Liver (tissue), 7 donors: ENCODE measurements at regions not wholly inside any gene's neighbourhood (a gene's known extent, or its start where the extent isn't known, plus 50 kb on each side); places are given as distances from the start of the nearest gene placed in this dataset.
"Not testable (repeated sequence)": the region's sequence is repeated elsewhere in the genome, so short reads cannot be mapped to it uniquely, and the experiment has no call there.

Experiments used
- DNase-seq: peaks from one replicate; pipeline ENCODE4 v3.0.0-alpha.2; 2017; ENCODE audit warnings: low spot score
- H3K27ac ChIP-seq, 2 donors: one replicate each; pipeline ENCODE4 v1.7.0; 2013; ENCODE audit warnings: inconsistent platforms in 2 of 2, low read length in 2 of 2, control low read depth in 1 of 2, low read depth in 1 of 2, mild to moderate bottlenecking in 1 of 2
- H3K27me3 ChIP-seq, 4 donors: one replicate each; pipeline versions ENCODE4 v1.6.1 to v1.7.0; 2013; ENCODE audit warnings: low read length in 3 of 4, inconsistent platforms in 1 of 4, mild to moderate bottlenecking in 1 of 4, moderate library complexity in 1 of 4; ENCODE audit not compliant: control insufficient read depth in 4 of 4, insufficient read depth in 4 of 4
- H3K36me3 ChIP-seq, 4 donors: one replicate each; pipeline versions ENCODE4 v1.6.1 to v1.7.0; 2013; ENCODE audit warnings: low read length in 3 of 4, mild to moderate bottlenecking in 3 of 4, low read depth in 1 of 4, moderate library complexity in 1 of 4; ENCODE audit not compliant: control insufficient read depth in 4 of 4, insufficient read depth in 3 of 4
- H3K4me1 ChIP-seq, 4 donors: one replicate each; pipeline versions ENCODE4 v1.6.1 to v1.7.0; 2013; ENCODE audit warnings: low read length in 3 of 4, mild to moderate bottlenecking in 3 of 4, moderate library complexity in 1 of 4; ENCODE audit not compliant: control insufficient read depth in 4 of 4, insufficient read depth in 4 of 4
- H3K4me3 ChIP-seq, 3 donors: one replicate each; pipeline versions ENCODE4 v1.6.1 to v1.7.0; 2013; ENCODE audit warnings: low read length in 3 of 3, control low read depth in 1 of 3, low read depth in 1 of 3, mild to moderate bottlenecking in 1 of 3
- H3K9ac ChIP-seq, 2 donors: one replicate each; pipeline ENCODE4 v1.7.0; 2013; ENCODE audit warnings: low read length in 2 of 2, mild to moderate bottlenecking in 2 of 2, moderate library complexity in 2 of 2, control low read depth in 1 of 2, low read depth in 1 of 2
- H3K9me3 ChIP-seq, 4 donors: one replicate each; pipeline versions ENCODE4 v1.6.1 to v1.7.0; 2013; ENCODE audit warnings: low read length in 3 of 4; ENCODE audit not compliant: control insufficient read depth in 4 of 4
- RAD21 ChIP-seq, 2 donors: IDR thresholded peaks; 2 replicates each; pipeline ENCODE4 v1.6.1; 2016; ENCODE audit warnings: antibody characterized with exemption in 2 of 2, mild to moderate bottlenecking in 2 of 2
- WGBS: extraction: QIAGEN DNeasy Blood & Tissue Kit; methylation state at CpG from one replicate; pipeline ENCODE4 v1.1.7; 2013; 5-methylcytosine and 5-hydroxymethylcytosine counted together
- donor health status: healthy.
- donor health status: healthy.
- donor health status: healthy.
- donor health status: healthy.

DNA sequence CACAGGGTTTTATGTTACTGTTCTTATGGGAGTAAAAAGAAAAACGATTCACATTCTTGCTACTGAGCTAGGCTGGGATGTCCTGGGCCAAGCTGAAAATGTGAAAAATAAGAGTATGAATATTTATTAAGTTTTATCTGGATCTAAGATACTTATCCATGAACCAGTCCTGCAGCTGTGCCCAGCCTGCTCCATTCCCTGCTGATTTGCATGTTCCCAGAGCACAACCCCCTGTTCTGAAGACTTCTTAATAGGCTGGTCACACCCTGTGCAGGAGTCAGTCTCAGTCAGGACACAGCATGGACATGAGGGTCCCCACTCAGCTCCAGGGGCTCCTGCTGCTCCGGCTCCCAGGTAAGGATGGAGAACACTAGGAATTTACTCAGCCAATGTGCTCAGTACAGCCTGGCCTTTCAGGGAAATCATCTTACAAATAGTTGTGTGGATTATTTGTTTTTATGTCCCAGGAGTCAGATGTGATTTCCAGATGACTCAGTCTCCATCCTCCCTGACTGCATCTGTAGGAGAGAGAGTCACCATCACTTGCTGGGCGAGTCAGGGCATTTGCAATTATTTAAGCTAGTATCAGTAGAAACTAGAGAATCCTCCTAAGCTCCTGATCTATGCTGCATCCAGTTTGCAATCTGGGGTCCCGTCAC, 1319.1 kb downstream of the RPIA start:
- H3K4me3 ChIP-seq, DNase-seq, H3K9me3 ChIP-seq, H3K4me1 ChIP-seq, H3K36me3 ChIP-seq, H3K9ac ChIP-seq, H3K27me3 ChIP-seq, H3K27ac ChIP-seq: not testable (repeated sequence)
- WGBS, result 44% methylated on average over 3 of the region's 4 CpGs

DNA sequence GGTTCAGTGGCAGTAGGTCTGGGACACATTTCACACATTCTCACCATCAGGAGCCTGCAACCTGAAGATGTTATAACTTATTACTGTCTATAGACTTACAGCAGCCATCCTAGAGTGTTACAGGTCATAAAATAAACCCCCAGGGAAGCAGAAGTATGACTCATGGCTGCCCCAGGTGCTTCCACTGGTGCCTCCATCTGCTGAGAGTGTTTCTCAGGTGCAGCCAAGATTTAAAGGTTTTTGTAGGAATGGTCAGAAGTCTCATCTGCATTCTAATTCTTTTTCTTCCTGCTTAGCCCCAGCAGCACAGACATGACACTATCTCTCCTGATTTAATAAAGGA, 1319.6 kb downstream of the RPIA start:
- not testable (repeated sequence) for H3K36me3 ChIP-seq, DNase-seq, H3K27ac ChIP-seq, H3K9me3 ChIP-seq, H3K27me3 ChIP-seq, H3K4me3 ChIP-seq, H3K4me1 ChIP-seq, H3K9ac ChIP-seq

- not testable (repeated sequence) for H3K36me3 ChIP-seq, H3K4me3 ChIP-seq, H3K4me1 ChIP-seq, DNase-seq, H3K27ac ChIP-seq, H3K27me3 ChIP-seq, H3K9ac ChIP-seq, H3K9me3 ChIP-seq
- 28% methylated on average over 1 of the region's 1 CpG for whole genome bisulfite sequencing
These were observed 1328.4 kb downstream of the RPIA start for GRCh38 chr2:90019908-90020307.

- 13% methylated on average over 6 of the region's 9 CpGs for whole genome bisulfite sequencing
- H3K27ac ChIP-seq, DNase-seq, H3K4me3 ChIP-seq, H3K27me3 ChIP-seq, H3K4me1 ChIP-seq, H3K36me3 ChIP-seq, H3K9ac ChIP-seq, H3K9me3 ChIP-seq: not testable (repeated sequence)
These were observed 1329.8 kb downstream of the RPIA start for GRCh38 chr2:90021234-90021633.

GRCh38 chr2:90027231-90027643, 1335.8 kb downstream of the RPIA start:
- 44% methylated on average over 3 of the region's 3 CpGs for WGBS

GRCh38 chr2:90028381-90029079, 1337.1 kb downstream of the RPIA start:
- H3K27me3 ChIP-seq, H3K4me3 ChIP-seq, H3K27ac ChIP-seq, H3K9ac ChIP-seq, H3K4me1 ChIP-seq, H3K9me3 ChIP-seq, DNase-seq, H3K36me3 ChIP-seq: not testable (repeated sequence)
- WGBS, result 59% methylated on average over 8 of the region's 8 CpGs

More at GRCh38 chr2:90027231-90027643, 1335.8 kb downstream of the RPIA start:
- H3K27ac ChIP-seq, DNase-seq, H3K4me1 ChIP-seq, H3K36me3 ChIP-seq, H3K9me3 ChIP-seq, H3K27me3 ChIP-seq, H3K9ac ChIP-seq, H3K4me3 ChIP-seq: not testable (repeated sequence)
- TF ChIP-seq RAD21 (IDR thresholded peaks at IDR 0.05), result peak; percentile 38 to 53

- not testable (repeated sequence) for H3K27ac ChIP-seq, H3K27me3 ChIP-seq, H3K4me1 ChIP-seq, H3K9ac ChIP-seq, H3K9me3 ChIP-seq, H3K36me3 ChIP-seq, DNase-seq, H3K4me3 ChIP-seq
- 88% methylated on average over 1 of the region's 1 CpG for WGBS
These were observed 1337.6 kb downstream of the RPIA start for GRCh38 chr2:90029080-90029428.

DNA sequence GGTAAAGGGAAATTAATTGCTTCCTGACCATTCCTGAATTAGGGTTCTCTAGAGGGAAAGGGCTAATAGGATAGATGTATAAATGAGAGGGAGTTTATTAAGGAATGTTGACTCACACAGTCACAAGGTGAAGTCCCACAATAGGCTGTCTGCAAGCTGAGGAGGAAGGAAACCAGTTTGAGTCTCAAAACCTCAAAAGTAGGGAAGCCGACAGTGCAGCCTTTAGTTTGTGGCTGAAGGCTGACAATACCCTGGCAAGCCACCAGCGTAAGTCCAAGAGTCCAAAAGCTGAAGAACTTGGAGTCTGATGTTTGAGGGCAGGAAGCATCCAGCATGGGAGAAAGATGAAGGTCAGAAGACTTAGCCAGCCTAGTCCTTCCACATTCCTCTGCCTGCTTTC, 1340.8 kb downstream of the RPIA start:
- H3K4me3 ChIP-seq, H3K9ac ChIP-seq, H3K27ac ChIP-seq, H3K9me3 ChIP-seq, H3K4me1 ChIP-seq, H3K36me3 ChIP-seq, DNase-seq, H3K27me3 ChIP-seq: not testable (repeated sequence)
- 44% methylated on average over 2 of the region's 2 CpGs for whole genome bisulfite sequencing
